Ascending aorta (tissue), 2 donors: ENCODE measurements at regions not wholly inside any gene's neighbourhood (a gene's known extent, or its start where the extent isn't known, plus 50 kb on each side); places are given as distances from the start of the nearest gene placed in this dataset.

Experiments used
- DNase-seq, 2 donors: peaks; one replicate each; pipeline ENCODE4 v3.0.0-alpha.2; 2019; ENCODE audit warnings: low spot score in 2 of 2
- H3K27ac ChIP-seq, 2 donors: fragments of 200-600 bp; sonication (generic); one replicate each; pipeline ENCODE4 v1.5.1; 2016 to 2017; ENCODE audit warnings: mild to moderate bottlenecking in 1 of 2
- H3K27me3 ChIP-seq: fragments of 200-600 bp; sonication (generic); one replicate; pipeline ENCODE4 v1.5.1; 2017
- H3K36me3 ChIP-seq, 2 donors: fragments of 200-600 bp; sonication (generic); one replicate each; pipeline ENCODE4 v1.5.1; 2016
- H3K4me1 ChIP-seq, 2 donors: fragments of 200-600 bp; sonication (generic); one replicate each; pipeline ENCODE4 v1.5.1; 2016 to 2017; ENCODE audit warnings: mild to moderate bottlenecking in 1 of 2
- H3K4me3 ChIP-seq, 2 donors: fragments of 200-600 bp; sonication (generic); one replicate each; pipeline ENCODE4 v1.5.1; 2016 to 2017; ENCODE audit warnings: mild to moderate bottlenecking in 1 of 2
- H3K9me3 ChIP-seq, 2 donors: fragments of 200-600 bp; sonication (generic); one replicate each; pipeline ENCODE4 v1.5.1; 2016
- CTCF ChIP-seq, 3 experiments: fragments of 200-600 bp in 2 of 3; fragments of 450-650 bp in 1 of 3; sonication (generic) in 2 of 3; IDR thresholded peaks; one replicate each; pipeline ENCODE4 v1.5.1; 2016 to 2019; ENCODE audit warnings: antibody characterized with exemption in 3 of 3, mild to moderate bottlenecking in 1 of 3, moderate library complexity in 1 of 3
- intact Hi-C: fragments of 100-400 bp; cut with DNase I; formaldehyde crosslinking; loops from one replicate; pipeline ENCODE4 v1.15.1; 2023

GRCh38 chr2:59569124-59569523, 984.3 kb downstream of the BCL11A start:
- no peaks in the 10 kb centered on the region for H3K9me3 ChIP-seq
- no peak for DNase-seq
- no peaks in the 10 kb centered on the region for H3K4me1 ChIP-seq
- no peak for TF ChIP-seq CTCF (IDR thresholded peaks at IDR 0.05)
- H3K36me3 ChIP-seq: no peaks in the 10 kb centered on the region
- H3K27me3 ChIP-seq: no peaks in the 10 kb centered on the region
- H3K27ac ChIP-seq: no peak overlapping the region
- intact Hi-C loops: no loop called here
- H3K4me3 ChIP-seq: no peak overlapping the region

- H3K4me3 ChIP-seq: no peak overlapping the region
- DNase-seq: no peak
- H3K9me3 ChIP-seq: no peaks in the 10 kb centered on the region
- H3K4me1 ChIP-seq: no peaks in the 10 kb centered on the region
- H3K36me3 ChIP-seq: no peaks in the 10 kb centered on the region
- TF ChIP-seq CTCF (IDR thresholded peaks at IDR 0.05): no peak
- no peak overlapping the region for H3K27ac ChIP-seq
- intact Hi-C loops: no loop called here
- no peaks in the 10 kb centered on the region for H3K27me3 ChIP-seq
Measured at GRCh38 chr2:59568461-59568860, 985.0 kb downstream of the BCL11A start.

GRCh38 chr2:59567151-59567550, 986.3 kb downstream of the BCL11A start:
- TF ChIP-seq CTCF (IDR thresholded peaks at IDR 0.05): no peak
- intact Hi-C loops: no loop called here
- H3K27ac ChIP-seq: no peak overlapping the region
- no peak overlapping the region for H3K4me3 ChIP-seq
- H3K27me3 ChIP-seq: no peaks in the 10 kb centered on the region
- H3K9me3 ChIP-seq: no peaks in the 10 kb centered on the region
- H3K36me3 ChIP-seq: no peaks in the 10 kb centered on the region
- DNase-seq: no peak
- H3K4me1 ChIP-seq: no peaks in the 10 kb centered on the region

GRCh38 chr2:59566739-59567138, 986.7 kb downstream of the BCL11A start:
- no peaks in the 10 kb centered on the region for H3K9me3 ChIP-seq
- no peak for TF ChIP-seq CTCF (IDR thresholded peaks at IDR 0.05)
- H3K27me3 ChIP-seq: no peaks in the 10 kb centered on the region
- no peak overlapping the region for H3K4me3 ChIP-seq
- H3K27ac ChIP-seq: no peak overlapping the region
- intact Hi-C loops: no loop called here
- no peak for DNase-seq
- H3K4me1 ChIP-seq: no peaks in the 10 kb centered on the region
- H3K36me3 ChIP-seq: no peaks in the 10 kb centered on the region

- Histone ChIP-seq H3K4me1 (no peaks in the 10 kb centered on the region), H3K36me3 (no peaks in the 10 kb centered on the region), H3K9me3 (no peaks in the 10 kb centered on the region), H3K27ac (no peak overlapping the region), H3K4me3 (no peak overlapping the region), H3K27me3 (no peaks in the 10 kb centered on the region)
- TF ChIP-seq CTCF (IDR thresholded peaks at IDR 0.05): no peak
- no peak for DNase-seq
- intact Hi-C loops: no loop called here
Measured at GRCh38 chr2:59561281-59561680, 992.2 kb downstream of the BCL11A start.

- no peak overlapping the region for H3K27ac ChIP-seq
Measured at GRCh38 chr2:59560769-59561168, 992.7 kb downstream of the BCL11A start.

More at GRCh38 chr2:59560769-59561168, 992.7 kb downstream of the BCL11A start:
- H3K4me3 ChIP-seq: no peak overlapping the region
- no peak for TF ChIP-seq CTCF (IDR thresholded peaks at IDR 0.05)
- no peak for DNase-seq
- H3K9me3 ChIP-seq: no peaks in the 10 kb centered on the region
- H3K36me3 ChIP-seq: no peaks in the 10 kb centered on the region
- H3K4me1 ChIP-seq: no peaks in the 10 kb centered on the region
- intact Hi-C loops: no loop called here
- no peaks in the 10 kb centered on the region for H3K27me3 ChIP-seq
